ENCODE measurements at regions not wholly inside any gene's neighbourhood (a gene's known extent, or its start where the extent isn't known, plus 50 kb on each side); places are given as distances from the start of the nearest gene placed in this dataset.

GRCh38 chr1:13929313-13929712, 229.3 kb downstream of the PRDM2 start:
- Histone ChIP-seq H3K9me3 (replicated peaks; ENCODE audit: control insufficient read depth, insufficient read depth, low read length) (peaks cover 2% of the 10 kb centered on the region), H3K4me2 (ENCODE audit: insufficient read depth, low read length) (no peak overlapping the region), H3K9ac (replicated peaks; ENCODE audit: extremely low read depth, insufficient read depth, low read length) (no peak overlapping the region), H3K4me1 (ENCODE audit: control insufficient read depth, extremely low read depth, insufficient read depth, low read length) (no peaks in the 10 kb centered on the region), H3K4me3 (replicated peaks in 1 of 3; ENCODE audit: insufficient read depth in 1 of 3, low read depth in 1 of 3, low read length in 3 of 3) (no peak overlapping the region), H3K27ac (ENCODE audit: insufficient read depth, low read depth, low read length) (no peak overlapping the region), H3K9me1 (replicated peaks; ENCODE audit: control insufficient read depth, extremely low read depth, insufficient read depth, low read length) (no peaks in the 10 kb centered on the region), H4K20me1 (replicated peaks; ENCODE audit: control insufficient read depth, extremely low read depth, insufficient read depth, low read length) (no peaks in the 10 kb centered on the region), H3K79me2 (ENCODE audit: control insufficient read depth, insufficient read depth, low read length) (no peaks in the 10 kb centered on the region), H3K27me3 (ENCODE audit: control insufficient read depth in 2 of 2, insufficient read depth in 2 of 2, low read length in 2 of 2) (no peaks in the 10 kb centered on the region), H3K36me3 (ENCODE audit: control insufficient read depth in 2 of 2, extremely low read depth in 1 of 2, insufficient read depth in 2 of 2, low read length in 2 of 2) (no peaks in the 10 kb centered on the region), H2AFZ (ENCODE audit: low read depth, low read length) (no peak overlapping the region)
- intact Hi-C loops (cut with micrococcal nuclease), result no loop called here
- CTCF ChIA-PET, result no interaction called here
- POLR2A ChIA-PET, result no interaction called here
- FAIRE-seq (no peak), DNase-seq (ENCODE audit: low read depth, low spot score) (no peak)
- BruUV-seq (replicated peaks), result no TSS peak
- dilution Hi-C loops (cut with MboI; ENCODE audit: extremely low pct_ligation_motif_present, low sequenced_read_pairs), result no loop called here
- no peak for TF ChIP-seq POLR2A (IDR thresholded peaks at IDR 0.05; ENCODE audit: low read depth, low read length)
- no peak for TF ChIP-seq EZH2 (IDR thresholded peaks at IDR 0.05; ENCODE audit: borderline replicate concordance, low read depth, low read length, severe bottlenecking)
- TF ChIP-seq, protein P1, sequence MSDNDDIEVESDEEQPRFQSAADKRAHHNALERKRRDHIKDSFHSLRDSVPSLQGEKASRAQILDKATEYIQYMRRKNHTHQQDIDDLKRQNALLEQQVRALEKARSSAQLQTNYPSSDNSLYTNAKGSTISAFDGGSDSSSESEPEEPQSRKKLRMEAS (IDR thresholded peaks at IDR 0.05; ENCODE audit: insufficient read depth, insufficient read length), result no peak
- no peak for TF ChIP-seq POLR2AphosphoS5 (IDR thresholded peaks at IDR 0.05; ENCODE audit: insufficient read depth, low read depth, low read length)
- TF ChIP-seq GATA2 (IDR thresholded peaks at IDR 0.05; ENCODE audit: insufficient read depth, insufficient read length, low read depth, low read length), result no peak
- TF ChIP-seq JUN (IDR thresholded peaks at IDR 0.05; ENCODE audit: borderline replicate concordance, insufficient read depth, insufficient read length, low read depth), result no peak
- no peak for TF ChIP-seq MYC (IDR thresholded peaks at IDR 0.05; ENCODE audit: low read depth, low read length)
- TF ChIP-seq FOS (IDR thresholded peaks at IDR 0.05; ENCODE audit: borderline replicate concordance, insufficient read depth, low read length), result no peak

- Histone ChIP-seq H4K20me1 (replicated peaks; ENCODE audit: control insufficient read depth, extremely low read depth, insufficient read depth, low read length) (no peaks in the 10 kb centered on the region), H3K36me3 (ENCODE audit: control insufficient read depth in 2 of 2, extremely low read depth in 1 of 2, insufficient read depth in 2 of 2, low read length in 2 of 2) (no peaks in the 10 kb centered on the region), H3K4me1 (ENCODE audit: control insufficient read depth, extremely low read depth, insufficient read depth, low read length) (no peaks in the 10 kb centered on the region), H3K4me2 (ENCODE audit: insufficient read depth, low read length) (no peak overlapping the region), H2AFZ (ENCODE audit: low read depth, low read length) (no peak overlapping the region), H3K9ac (replicated peaks; ENCODE audit: extremely low read depth, insufficient read depth, low read length) (no peak overlapping the region), H3K9me1 (replicated peaks; ENCODE audit: control insufficient read depth, extremely low read depth, insufficient read depth, low read length) (no peaks in the 10 kb centered on the region), H3K9me3 (replicated peaks; ENCODE audit: control insufficient read depth, insufficient read depth, low read length) (peaks cover 2% of the 10 kb centered on the region), H3K27ac (ENCODE audit: insufficient read depth, low read depth, low read length) (no peak overlapping the region), H3K79me2 (ENCODE audit: control insufficient read depth, insufficient read depth, low read length) (no peaks in the 10 kb centered on the region), H3K27me3 (ENCODE audit: control insufficient read depth in 2 of 2, insufficient read depth in 2 of 2, low read length in 2 of 2) (no peaks in the 10 kb centered on the region), H3K4me3 (replicated peaks in 1 of 3; ENCODE audit: insufficient read depth in 1 of 3, low read depth in 1 of 3, low read length in 3 of 3) (no peak overlapping the region)
- CTCF ChIA-PET, result no interaction called here
- FAIRE-seq (no peak), DNase-seq (ENCODE audit: low read depth, low spot score) (no peak)
- no peak for TF ChIP-seq FOS (IDR thresholded peaks at IDR 0.05; ENCODE audit: borderline replicate concordance, insufficient read depth, low read length)
- no peak for TF ChIP-seq GATA2 (IDR thresholded peaks at IDR 0.05; ENCODE audit: insufficient read depth, insufficient read length, low read depth, low read length)
- TF ChIP-seq JUN (IDR thresholded peaks at IDR 0.05; ENCODE audit: borderline replicate concordance, insufficient read depth, insufficient read length, low read depth), result no peak
- no peak for TF ChIP-seq MYC (IDR thresholded peaks at IDR 0.05; ENCODE audit: low read depth, low read length)
- intact Hi-C loops (cut with micrococcal nuclease) (no loop called here), dilution Hi-C loops (cut with MboI; ENCODE audit: extremely low pct_ligation_motif_present, low sequenced_read_pairs) (no loop called here)
- POLR2A ChIA-PET, result no interaction called here
- BruUV-seq (replicated peaks), result no TSS peak
Observed at GRCh38 chr1:13930151-13930550, 230.2 kb downstream of the PRDM2 start.
